NOMO-1 (cell line): ENCODE measurements at regions not wholly inside any gene's neighbourhood (a gene's known extent, or its start where the extent isn't known, plus 50 kb on each side); places are given as distances from the start of the nearest gene placed in this dataset.

Experiments used
- DNase-seq, 2 experiments: peaks; one replicate each; lab custom pipeline; 2025; ENCODE audit not compliant: unreplicated experiment in 2 of 2; lab: John Stamatoyannopoulos, UW

DNA sequence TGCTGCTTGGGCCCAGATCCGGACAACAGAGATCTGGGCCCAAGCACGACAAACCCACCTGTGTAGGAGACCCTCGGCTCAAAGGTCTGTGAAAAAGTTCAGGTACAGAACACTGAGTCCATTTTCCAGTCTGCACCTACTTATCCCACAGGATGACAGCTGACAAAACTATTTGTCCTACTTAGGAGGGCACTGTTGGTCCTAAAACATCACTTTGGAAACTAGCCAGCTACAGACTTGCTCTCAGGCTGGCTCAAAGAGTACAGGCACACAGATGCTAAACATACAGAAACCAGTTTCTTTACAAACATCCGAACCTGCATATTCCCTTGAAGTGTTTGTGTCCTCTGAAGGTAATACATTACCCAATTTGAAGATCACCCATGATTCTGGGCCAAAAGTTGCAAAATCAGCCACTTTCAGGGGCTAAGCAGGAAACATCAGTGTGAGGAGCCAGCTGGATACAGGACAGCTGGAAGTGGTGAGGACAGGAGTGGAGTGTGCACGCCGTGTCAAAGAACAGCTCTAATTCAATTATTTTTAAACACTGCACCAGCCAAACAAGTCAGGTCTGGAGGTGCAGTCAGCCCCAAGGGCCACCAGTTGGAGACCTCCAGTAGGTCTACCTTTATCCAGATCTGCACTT is 88.5 kb downstream of the NOC3L start:
- no peak for DNase-seq

DNA sequence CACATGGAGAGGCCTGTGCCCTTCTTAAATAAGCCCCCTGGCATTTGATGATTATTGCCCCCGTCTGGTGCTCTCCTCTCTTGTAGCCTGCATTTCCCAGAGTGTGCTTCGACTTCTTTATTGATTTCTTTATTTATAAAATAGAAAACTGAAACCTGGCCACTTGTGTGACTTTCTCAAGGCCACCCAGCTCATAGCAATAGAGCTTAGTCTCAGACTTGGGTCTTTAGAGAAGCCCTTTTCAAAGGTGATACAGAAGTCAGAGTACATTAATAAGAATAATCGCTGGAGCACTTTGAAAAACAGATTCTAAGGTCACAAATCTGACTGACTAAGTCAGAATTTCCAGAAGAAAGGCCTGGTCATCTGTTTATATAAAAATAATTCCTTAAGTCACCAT is 86.6 kb downstream of the NOC3L start:
- no peak for DNase-seq

DNA sequence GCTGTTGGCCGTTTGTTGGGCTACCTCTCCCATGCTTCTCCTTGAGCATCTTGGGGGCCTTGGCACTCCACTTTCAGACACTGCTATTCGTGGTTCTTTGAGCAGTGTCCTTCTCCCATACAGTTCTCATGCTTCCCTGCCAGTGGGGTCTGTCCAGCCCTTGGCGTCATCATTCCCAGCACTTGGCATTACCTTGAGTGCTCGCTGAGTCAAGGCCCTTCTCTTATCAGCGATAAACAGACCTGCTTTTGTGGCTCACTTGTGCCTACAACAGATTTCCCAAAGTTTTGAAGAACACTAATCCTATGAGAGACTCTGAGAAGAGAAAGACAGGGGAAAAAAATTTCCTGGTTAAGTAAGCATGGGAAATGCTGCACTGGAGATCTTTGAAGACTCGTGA is 85.3 kb downstream of the NOC3L start:
- no peak for DNase-seq

DNA sequence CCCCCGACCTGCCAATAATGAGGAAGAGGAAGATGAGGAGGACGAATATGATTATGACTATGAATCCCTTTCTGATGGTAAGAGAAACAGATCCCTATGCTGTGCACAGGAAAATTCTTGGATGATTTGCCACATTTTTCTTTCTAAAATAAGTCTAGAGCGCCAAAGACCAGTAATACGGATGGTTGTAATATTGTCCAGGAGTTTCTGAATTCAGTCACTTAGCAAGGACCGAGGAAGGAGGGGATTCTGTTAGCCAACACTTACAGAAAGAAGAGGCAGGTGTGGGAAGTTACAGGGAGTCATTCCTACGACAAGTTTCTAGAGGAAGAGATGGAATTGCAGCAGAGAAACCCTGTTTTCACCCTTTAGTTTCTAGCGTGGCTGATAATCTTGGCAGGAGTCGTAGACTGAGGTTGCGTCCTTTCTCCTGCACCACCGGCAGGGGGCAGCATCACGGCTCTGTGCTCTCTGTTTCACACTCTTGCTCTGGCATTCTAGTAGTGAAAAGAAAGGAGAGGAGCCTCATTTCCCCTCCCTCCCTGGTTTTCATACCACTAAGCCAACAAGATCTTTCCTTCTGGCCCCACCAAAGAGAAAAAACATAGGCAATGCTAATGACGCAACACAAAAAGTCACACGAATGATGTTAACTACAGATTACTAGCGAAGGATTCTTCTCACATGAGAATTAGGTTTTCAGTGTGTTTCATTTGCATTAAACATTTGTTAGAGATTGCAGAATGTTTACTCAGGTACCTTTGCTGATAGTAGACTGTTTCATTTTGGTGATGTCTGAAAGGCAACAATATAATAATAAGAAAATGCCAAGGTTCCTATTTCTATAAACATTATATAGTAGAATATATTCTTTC is 82.7 kb downstream of the NOC3L start:
- DNase-seq, result peak; percentile 37 to 72

DNA sequence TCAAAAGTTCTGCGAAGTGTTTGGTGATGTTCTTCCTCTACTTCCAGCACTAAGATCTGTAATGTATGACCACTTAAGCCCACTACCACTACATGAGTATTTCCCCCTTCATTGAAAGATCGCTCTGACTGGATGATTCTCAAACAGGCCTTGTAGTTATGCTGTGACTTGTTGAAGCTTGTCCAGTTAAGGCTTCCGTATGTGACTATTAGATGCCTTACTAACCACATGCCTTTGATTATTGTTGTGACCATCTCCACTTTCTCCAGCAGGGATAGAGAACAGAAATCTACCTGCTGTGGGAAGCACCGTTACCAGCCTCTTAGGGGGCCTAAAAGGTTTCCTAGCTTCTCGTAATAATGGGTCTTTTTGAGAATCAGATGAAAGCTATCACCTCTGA is 81.1 kb downstream of the NOC3L start:
- DNase-seq, result no peak

DNA sequence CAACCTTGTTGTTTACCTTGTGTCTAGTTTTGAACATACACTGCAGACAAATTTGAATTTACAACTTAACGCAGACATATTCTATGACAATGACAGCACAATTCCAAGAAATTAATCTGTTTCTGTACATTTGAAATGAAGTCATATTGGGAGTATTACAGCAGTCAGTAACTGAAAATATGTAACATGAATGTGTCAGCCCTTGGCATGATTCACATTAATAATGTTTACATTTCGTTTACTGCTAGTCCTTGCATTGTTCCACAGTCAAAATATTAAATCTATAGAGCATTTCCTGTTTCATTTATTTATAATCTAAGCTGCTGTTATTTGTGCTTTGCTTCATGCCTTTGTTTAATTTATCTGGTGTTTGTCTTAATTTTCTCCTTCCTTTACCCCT is 80.4 kb downstream of the NOC3L start:
- no peak for DNase-seq
